Trophoblast cell (in vitro differentiated cells and primary cell): ENCODE measurements at regions not wholly inside any gene's neighbourhood (a gene's known extent, or its start where the extent isn't known, plus 50 kb on each side); places are given as distances from the start of the nearest gene placed in this dataset.

Experiments used
- DNase-seq, 2 donors: peaks; one replicate each; pipeline ENCODE4 v3.0.0-alpha.2; 2016
- H2AFZ ChIP-seq: 2 replicates; pipeline ENCODE4 v1.6.1; 2013; ENCODE audit warnings: low read length, moderate library complexity, mild to moderate bottlenecking; ENCODE audit not compliant: insufficient read depth, poor library complexity
- H2AK5ac ChIP-seq: 2 replicates; pipeline ENCODE4 v1.6.1; 2013; ENCODE audit warnings: mild to moderate bottlenecking, low read length
- H2BK120ac ChIP-seq: 2 replicates; pipeline ENCODE4 v1.6.1; 2013; ENCODE audit warnings: low read length, mild to moderate bottlenecking, moderate library complexity; ENCODE audit not compliant: insufficient read depth, poor library complexity
- H2BK12ac ChIP-seq: 2 replicates; pipeline ENCODE4 v1.6.1; 2013; ENCODE audit warnings: mild to moderate bottlenecking, low read length, moderate library complexity
- H2BK5ac ChIP-seq: 2 replicates; pipeline ENCODE4 v1.6.1; 2013; ENCODE audit warnings: low read length, low read depth, moderate library complexity, mild to moderate bottlenecking; ENCODE audit not compliant: poor library complexity
- H3K14ac ChIP-seq: 2 replicates; pipeline ENCODE4 v1.6.1; 2013; ENCODE audit warnings: mild to moderate bottlenecking, low read length
- H3K18ac ChIP-seq: 2 replicates; pipeline ENCODE4 v1.6.1; 2013; ENCODE audit warnings: mild to moderate bottlenecking, low read length
- H3K23ac ChIP-seq: 2 replicates; pipeline ENCODE4 v1.6.1; 2013; ENCODE audit warnings: low read length
- H3K27ac ChIP-seq: 2 replicates; pipeline ENCODE4 v1.5.1; 2013; ENCODE audit warnings: low read depth, mild to moderate bottlenecking, inconsistent platforms, low read length, moderate library complexity
- H3K27me3 ChIP-seq: 2 replicates; pipeline ENCODE4 v1.6.1; 2013; ENCODE audit warnings: inconsistent platforms, mild to moderate bottlenecking, low read length, moderate library complexity; ENCODE audit not compliant: insufficient read depth
- H3K36me3 ChIP-seq, 2 experiments: 1 replicate in 1 of 2; 2 replicates in 1 of 2; pipeline ENCODE4 v1.6.1; 2013; ENCODE audit warnings: low read length in 2 of 2, mild to moderate bottlenecking in 2 of 2, moderate library complexity in 1 of 2; ENCODE audit not compliant: insufficient read depth in 2 of 2, control insufficient read depth in 1 of 2
- H3K4ac ChIP-seq: 2 replicates; pipeline ENCODE4 v1.6.1; 2013; ENCODE audit warnings: low read depth, mild to moderate bottlenecking, low read length, moderate library complexity
- H3K4me1 ChIP-seq, 2 experiments: 1 replicate in 1 of 2; 2 replicates in 1 of 2; pipeline ENCODE4 v1.6.1; 2013; ENCODE audit warnings: low read length in 2 of 2, mild to moderate bottlenecking in 2 of 2, moderate library complexity in 1 of 2; ENCODE audit not compliant: insufficient read depth in 2 of 2, control insufficient read depth in 1 of 2
- H3K4me2 ChIP-seq: 2 replicates; pipeline ENCODE4 v1.6.1; 2013; ENCODE audit warnings: inconsistent platforms, mild to moderate bottlenecking, low read length, moderate library complexity
- H3K4me3 ChIP-seq: 2 replicates; pipeline ENCODE4 v1.5.1; 2013; ENCODE audit warnings: mild to moderate bottlenecking, low read depth, low read length, inconsistent platforms
- H3K79me1 ChIP-seq: one replicate; pipeline ENCODE4 v1.6.1; 2013; ENCODE audit warnings: low read length
- H3K79me2 ChIP-seq: 2 replicates; pipeline ENCODE4 v1.6.1; 2013; ENCODE audit warnings: low read length, mild to moderate bottlenecking; ENCODE audit not compliant: control insufficient read depth, insufficient read depth, poor library complexity
- H3K9ac ChIP-seq: 2 replicates; pipeline ENCODE4 v1.6.1; 2013; ENCODE audit warnings: mild to moderate bottlenecking, low read length
- H3K9me3 ChIP-seq: 2 replicates; pipeline ENCODE4 v1.6.1; 2013; ENCODE audit warnings: low read depth, mild to moderate bottlenecking, control low read depth, inconsistent platforms, low read length; ENCODE audit not compliant: insufficient read depth
- H4K12ac ChIP-seq: 2 replicates; pipeline ENCODE4 v1.6.1; 2013; ENCODE audit warnings: low read depth, mild to moderate bottlenecking, low read length, moderate library complexity
- H4K8ac ChIP-seq: 2 replicates; pipeline ENCODE4 v1.6.1; 2013; ENCODE audit warnings: low read depth, mild to moderate bottlenecking, low read length, moderate library complexity
- H4K91ac ChIP-seq: one replicate; pipeline ENCODE4 v1.6.1; 2013; ENCODE audit warnings: low read depth, mild to moderate bottlenecking, low read length, moderate library complexity
- WGBS: extraction: QIAGEN DNeasy Blood & Tissue Kit; methylation state at CpG from one replicate; pipeline ENCODE4 v1.1.7; 2013; ENCODE audit warnings: missing lambda C conversion rate; ENCODE audit not compliant: insufficient read length, insufficient coverage; ENCODE audit errors: extremely low coverage; 5-methylcytosine and 5-hydroxymethylcytosine counted together

DNA sequence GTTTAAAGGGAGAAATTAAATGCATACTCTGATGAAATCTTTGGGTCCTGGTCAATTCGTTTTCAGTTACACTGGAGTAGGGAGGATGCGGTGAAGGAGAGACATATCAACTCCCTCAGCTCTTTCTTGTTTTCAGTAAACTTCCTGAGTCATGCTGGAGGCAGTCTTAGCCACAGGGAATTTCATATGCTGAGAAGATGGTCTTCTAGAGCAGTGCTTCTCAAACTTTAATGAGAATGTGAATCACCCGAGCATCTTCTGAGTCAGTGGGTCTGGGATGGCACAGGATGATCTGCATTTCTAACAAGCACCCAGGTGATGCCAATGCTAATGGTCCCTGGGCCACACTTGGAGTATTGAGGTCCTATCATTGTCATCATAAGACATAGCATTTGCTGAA lies 214.5 kb downstream of the KIT start:
- Histone ChIP-seq H2BK5ac (no peak overlapping the region), H3K36me3 (no peaks in the 10 kb centered on the region), H4K8ac (no peak overlapping the region), H2BK12ac (no peak overlapping the region), H3K9ac (no peak overlapping the region), H3K18ac (no peak overlapping the region), H2AK5ac (no peak overlapping the region), H3K79me1 (no peaks in the 10 kb centered on the region), H3K4me3 (no peak overlapping the region), H3K4ac (no peak overlapping the region), H3K9me3 (no peaks in the 10 kb centered on the region), H2AFZ (no peak overlapping the region), H4K91ac (no peak overlapping the region), H3K14ac (no peak overlapping the region), H3K27ac (no peak overlapping the region), H2BK120ac (no peak overlapping the region), H3K23ac (no peak overlapping the region), H4K12ac (no peak overlapping the region), H3K4me2 (no peak overlapping the region), H3K27me3 (no peaks in the 10 kb centered on the region), H3K79me2 (no peaks in the 10 kb centered on the region), H3K4me1 (no peaks in the 10 kb centered on the region)
- WGBS, result no CpG with 5 or more reads among the region's 3 CpGs
- DNase-seq, result no peak

GRCh38 chr4:54863571-54864255 lies 206.0 kb downstream of the KIT start:
- H4K8ac ChIP-seq, result no peak overlapping the region
- H3K18ac ChIP-seq, result no peak overlapping the region
- H4K12ac ChIP-seq, result no peak overlapping the region
- no peaks in the 10 kb centered on the region for H3K9me3 ChIP-seq
- H3K79me2 ChIP-seq, result no peaks in the 10 kb centered on the region
- WGBS, result no CpG with 5 or more reads among the region's 3 CpGs
- no peak overlapping the region for H3K14ac ChIP-seq
- no peak for DNase-seq
- H4K91ac ChIP-seq, result no peak overlapping the region
- no peak overlapping the region for H3K4me2 ChIP-seq
- H2AK5ac ChIP-seq, result no peak overlapping the region
- H3K4me1 ChIP-seq, result no peaks in the 10 kb centered on the region
- no peak overlapping the region for H3K4ac ChIP-seq
- no peak overlapping the region for H2AFZ ChIP-seq
- no peak overlapping the region for H2BK120ac ChIP-seq
- no peaks in the 10 kb centered on the region for H3K79me1 ChIP-seq
- H3K4me3 ChIP-seq, result no peak overlapping the region
- no peak overlapping the region for H2BK12ac ChIP-seq
- no peak overlapping the region for H3K23ac ChIP-seq
- no peak overlapping the region for H3K9ac ChIP-seq
- no peaks in the 10 kb centered on the region for H3K36me3 ChIP-seq
- no peaks in the 10 kb centered on the region for H3K27me3 ChIP-seq
- H3K27ac ChIP-seq, result no peak overlapping the region
- no peak overlapping the region for H2BK5ac ChIP-seq

DNA sequence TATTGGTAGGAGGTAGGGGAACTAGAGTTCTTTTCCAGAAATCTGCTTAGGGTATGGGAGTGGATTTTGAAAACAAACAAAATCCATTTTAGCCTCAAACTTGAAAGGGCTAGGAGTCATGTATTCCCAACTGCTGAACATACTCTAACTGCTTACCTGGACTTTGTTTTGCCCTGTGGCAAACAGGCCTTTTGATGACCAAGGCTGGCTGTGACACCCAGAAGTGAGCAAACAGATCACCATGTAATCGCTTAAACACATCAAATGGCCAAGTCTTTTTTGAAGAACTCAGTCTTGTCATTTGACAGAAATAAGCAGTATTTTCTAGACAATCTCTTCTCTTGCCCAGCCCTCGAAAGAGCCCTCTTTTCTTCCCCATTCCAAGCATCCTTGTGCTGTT lies 203.4 kb downstream of the KIT start:
- DNase-seq, result peak; percentile 56 to 70
- H2AFZ ChIP-seq, result no peak overlapping the region
- H4K12ac ChIP-seq, result no peak overlapping the region
- no peak overlapping the region for H3K9ac ChIP-seq
- H3K14ac ChIP-seq, result no peak overlapping the region
- H3K4me1 ChIP-seq, result no peaks in the 10 kb centered on the region
- no peak overlapping the region for H2BK5ac ChIP-seq
- H3K79me2 ChIP-seq, result no peaks in the 10 kb centered on the region
- H3K23ac ChIP-seq, result no peak overlapping the region
- H2AK5ac ChIP-seq, result no peak overlapping the region
- H3K4ac ChIP-seq, result no peak overlapping the region
- no peak overlapping the region for H3K4me2 ChIP-seq
- no peak overlapping the region for H2BK120ac ChIP-seq
- H3K27ac ChIP-seq, result no peak overlapping the region
- H3K18ac ChIP-seq, result no peak overlapping the region
- H3K36me3 ChIP-seq, result no peaks in the 10 kb centered on the region
- no peak overlapping the region for H4K91ac ChIP-seq
- H3K9me3 ChIP-seq, result no peaks in the 10 kb centered on the region
- no peaks in the 10 kb centered on the region for H3K27me3 ChIP-seq
- no peaks in the 10 kb centered on the region for H3K79me1 ChIP-seq
- no peak overlapping the region for H2BK12ac ChIP-seq
- no CpG with 5 or more reads among the region's 2 CpGs for WGBS
- no peak overlapping the region for H4K8ac ChIP-seq
- no peak overlapping the region for H3K4me3 ChIP-seq

DNA sequence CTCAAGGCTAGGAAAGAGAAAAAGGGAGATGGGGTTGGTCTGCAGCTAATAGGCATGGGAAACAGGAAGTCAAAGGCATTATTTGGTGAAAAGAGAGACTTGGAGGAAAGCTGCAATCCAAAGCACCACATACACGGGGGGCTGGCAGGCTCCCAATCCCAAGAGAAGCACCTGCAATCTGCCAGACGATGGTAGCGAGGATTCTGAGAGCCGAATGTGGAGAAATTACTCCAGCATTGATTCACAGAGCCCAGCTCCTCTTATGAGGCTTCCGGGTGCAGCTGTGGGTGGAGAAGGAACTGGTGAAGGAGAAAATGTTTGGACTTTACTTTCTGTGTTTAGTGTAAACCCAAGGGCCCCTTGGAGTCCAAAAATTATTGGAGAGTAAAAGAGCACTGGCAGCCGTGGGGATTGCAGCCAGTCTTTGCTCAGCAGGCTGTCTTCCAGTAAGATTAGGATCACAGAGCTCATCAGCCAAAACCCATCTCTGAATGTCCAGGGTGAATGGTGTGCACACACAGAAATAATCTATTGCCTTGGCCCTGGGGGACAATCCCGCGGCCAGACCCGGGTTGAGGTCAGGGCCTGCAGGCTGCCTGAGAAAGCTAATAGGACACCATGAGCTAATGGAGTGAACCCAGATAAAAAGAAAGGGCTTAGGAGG lies 197.6 kb downstream of the KIT start:
- no peak overlapping the region for H3K27ac ChIP-seq
- no CpG with 5 or more reads among the region's 9 CpGs for WGBS

More for the DNA sequence above, 197.6 kb downstream of the KIT start:
- H2BK12ac ChIP-seq, result no peak overlapping the region
- no peak overlapping the region for H2BK120ac ChIP-seq
- H2AFZ ChIP-seq, result no peak overlapping the region
- no peaks in the 10 kb centered on the region for H3K79me2 ChIP-seq
- no peak for DNase-seq
- H4K8ac ChIP-seq, result no peak overlapping the region
- H3K27me3 ChIP-seq, result no peaks in the 10 kb centered on the region
- no peak overlapping the region for H4K91ac ChIP-seq
- no peak overlapping the region for H3K23ac ChIP-seq
- H3K9ac ChIP-seq, result no peak overlapping the region
- no peak overlapping the region for H3K4ac ChIP-seq
- no peak overlapping the region for H2AK5ac ChIP-seq
- H3K4me2 ChIP-seq, result no peak overlapping the region
- H3K4me3 ChIP-seq, result no peak overlapping the region
- no peaks in the 10 kb centered on the region for H3K36me3 ChIP-seq
- H3K79me1 ChIP-seq, result no peaks in the 10 kb centered on the region
- H3K9me3 ChIP-seq, result no peaks in the 10 kb centered on the region
- no peaks in the 10 kb centered on the region for H3K4me1 ChIP-seq
- H3K14ac ChIP-seq, result no peak overlapping the region
- no peak overlapping the region for H3K18ac ChIP-seq
- no peak overlapping the region for H4K12ac ChIP-seq
- H2BK5ac ChIP-seq, result no peak overlapping the region
